Right lobe of liver (tissue), 6 donors: ENCODE measurements at regions not wholly inside any gene's neighbourhood (a gene's known extent, or its start where the extent isn't known, plus 50 kb on each side); places are given as distances from the start of the nearest gene placed in this dataset.
"Not testable (repeated sequence)": the region's sequence is repeated elsewhere in the genome, so short reads cannot be mapped to it uniquely, and the experiment has no call there.

Source experiments
- ATAC-seq, 4 donors: fragments of 200-7000 bp; cut with Tn5 transposase; one replicate each; pipeline ENCODE4 v1.9.1; 2020; ENCODE audit warnings: mild to moderate bottlenecking in 4 of 4, moderate library complexity in 4 of 4
- DNase-seq, 3 donors: peaks; one replicate each; pipeline ENCODE4 v3.0.0-alpha.2; 2020
- H3K27ac ChIP-seq, 3 donors: fragments of 200-600 bp; one replicate each; pipeline ENCODE4 v1.8.0; 2022
- H3K27me3 ChIP-seq, 2 donors: fragments of 200-600 bp; one replicate each; pipeline ENCODE4 v1.8.0; 2022
- H3K36me3 ChIP-seq, 4 donors: fragments of 200-600 bp; sonication (generic) in 1 of 4; one replicate each; pipeline versions ENCODE4 v1.5.1 to v1.8.0; 2017 to 2022; ENCODE audit warnings: control low read depth in 1 of 4
- H3K4me1 ChIP-seq, 4 donors: fragments of 200-600 bp; sonication (generic) in 1 of 4; one replicate each; pipeline versions ENCODE4 v1.5.1 to v1.8.0; 2017 to 2022; ENCODE audit warnings: control low read depth in 1 of 4
- H3K4me3 ChIP-seq, 3 donors: fragments of 200-600 bp; one replicate each; pipeline ENCODE4 v1.8.0; 2022
- H3K9me3 ChIP-seq, 4 donors: fragments of 200-600 bp; sonication (generic) in 1 of 4; one replicate each; pipeline versions ENCODE4 v1.5.1 to v1.8.0; 2017 to 2022; ENCODE audit warnings: control low read depth in 1 of 4
- POLR2A ChIP-seq: fragments of 450-650 bp; IDR thresholded peaks from one replicate; pipeline ENCODE4 v1.6.1; 2017; ENCODE audit warnings: antibody characterized with exemption, mild to moderate bottlenecking
- WGBS: methylation state at CpG from one replicate; pipeline ENCODE4 v1.1.6; 2018; ENCODE audit warnings: low coverage, low lambda C conversion rate; ENCODE audit not compliant: insufficient coverage; ENCODE audit errors: missing lambda C conversion rate; 5-methylcytosine and 5-hydroxymethylcytosine counted together
- intact Hi-C, 2 donors: fragments of 100-400 bp; cut with DNase I; formaldehyde crosslinking; loops; one replicate each; pipeline versions ENCODE4 v1.11.2 to v1.14.1; 2022
- TF ChIP-seq, protein P1 (sequence below), 4 donors: fragments of 200-600 bp in 3 of 4; fragments of 450-650 bp in 1 of 4; IDR thresholded peaks; one replicate each; pipeline versions ENCODE4 v1.5.1 to v1.8.0; 2016 to 2022; ENCODE audit warnings: antibody characterized with exemption in 4 of 4, mild to moderate bottlenecking in 2 of 4
- donor health status: DM: no; HTN: yes; CAD: no.
- donor health status: DM: no; HTN: no; CAD: no.
- donor health status: DM: no; HTN: no; CAD: no.
- donor health status: DM: no; HTN: yes; CAD: no.
- donor health status: DM: no; HTN: yes; CAD: no.

DNA sequence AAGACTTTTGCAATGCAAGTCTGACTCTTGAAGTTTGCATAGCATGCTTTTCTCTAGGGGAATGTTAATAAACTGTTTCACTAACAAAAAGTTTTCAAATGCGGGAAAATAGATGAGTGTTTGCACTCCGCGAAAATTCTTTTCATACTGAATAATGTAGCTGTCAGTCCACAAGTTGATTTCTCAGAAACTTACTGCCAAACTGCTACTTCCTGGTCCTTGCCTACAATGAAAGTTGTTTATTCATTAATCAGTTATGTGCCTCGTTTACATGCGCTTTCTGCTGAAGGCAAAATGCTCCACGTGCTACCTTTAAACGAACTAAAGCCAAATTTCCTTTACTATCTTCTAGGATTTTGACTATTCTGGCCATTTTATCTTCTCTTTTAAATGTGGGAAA is 166.2 kb downstream of the MAGEB17 start:
- ATAC-seq (no peak), DNase-seq (no peak)
- Histone ChIP-seq H3K27me3 (no peaks in the 10 kb centered on the region), H3K4me1 (no peaks in the 10 kb centered on the region), H3K9me3 (no peaks in the 10 kb centered on the region), H3K4me3 (no peak overlapping the region), H3K27ac (no peak overlapping the region), H3K36me3 (no peaks in the 10 kb centered on the region)
- WGBS = 76% methylated on average over 7 of the region's 7 CpGs
- intact Hi-C loops = no loop called here
- TF ChIP-seq, protein P1, sequence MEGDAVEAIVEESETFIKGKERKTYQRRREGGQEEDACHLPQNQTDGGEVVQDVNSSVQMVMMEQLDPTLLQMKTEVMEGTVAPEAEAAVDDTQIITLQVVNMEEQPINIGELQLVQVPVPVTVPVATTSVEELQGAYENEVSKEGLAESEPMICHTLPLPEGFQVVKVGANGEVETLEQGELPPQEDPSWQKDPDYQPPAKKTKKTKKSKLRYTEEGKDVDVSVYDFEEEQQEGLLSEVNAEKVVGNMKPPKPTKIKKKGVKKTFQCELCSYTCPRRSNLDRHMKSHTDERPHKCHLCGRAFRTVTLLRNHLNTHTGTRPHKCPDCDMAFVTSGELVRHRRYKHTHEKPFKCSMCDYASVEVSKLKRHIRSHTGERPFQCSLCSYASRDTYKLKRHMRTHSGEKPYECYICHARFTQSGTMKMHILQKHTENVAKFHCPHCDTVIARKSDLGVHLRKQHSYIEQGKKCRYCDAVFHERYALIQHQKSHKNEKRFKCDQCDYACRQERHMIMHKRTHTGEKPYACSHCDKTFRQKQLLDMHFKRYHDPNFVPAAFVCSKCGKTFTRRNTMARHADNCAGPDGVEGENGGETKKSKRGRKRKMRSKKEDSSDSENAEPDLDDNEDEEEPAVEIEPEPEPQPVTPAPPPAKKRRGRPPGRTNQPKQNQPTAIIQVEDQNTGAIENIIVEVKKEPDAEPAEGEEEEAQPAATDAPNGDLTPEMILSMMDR (IDR thresholded peaks at IDR 0.05) = no peak
- TF ChIP-seq POLR2A = no peak

DNA sequence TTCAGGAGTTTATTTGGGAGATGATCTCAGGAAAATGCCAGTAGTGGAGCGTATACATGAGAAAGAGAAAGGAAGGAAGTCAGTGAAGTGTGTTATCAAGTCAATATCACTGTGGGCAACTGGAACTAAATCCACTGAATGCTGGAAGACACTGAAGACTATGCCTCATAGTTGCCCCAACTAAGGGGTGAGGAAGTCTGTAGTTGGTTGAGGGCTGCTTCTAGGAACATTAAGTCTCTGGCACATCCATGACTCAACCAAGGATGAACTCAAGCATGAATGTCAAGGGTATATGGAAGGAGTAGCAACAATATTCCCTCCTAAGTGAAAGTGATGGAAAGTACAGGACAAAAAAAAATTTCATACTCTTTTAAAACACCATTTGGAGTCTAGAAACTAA is 167.9 kb downstream of the MAGEB17 start:
- Histone ChIP-seq H3K9me3 (no peaks in the 10 kb centered on the region), H3K27ac (no peak overlapping the region), H3K4me3 (no peak overlapping the region), H3K36me3 (no peaks in the 10 kb centered on the region), H3K4me1 (no peaks in the 10 kb centered on the region), H3K27me3 (no peaks in the 10 kb centered on the region)
- WGBS = 67% methylated on average over 1 of the region's 1 CpG
- no peak for DNase-seq
- no peak for TF ChIP-seq POLR2A
- TF ChIP-seq, protein P1 (IDR thresholded peaks at IDR 0.05) = no peak
- ATAC-seq = no peak
- intact Hi-C loops = no loop called here

GRCh38 chrX:16347968-16348670 is 180.8 kb downstream of the MAGEB17 start:
- DNase-seq (no peak), ATAC-seq (no peak)
- intact Hi-C loops = no loop called here
- Histone ChIP-seq H3K9me3 (no peaks in the 10 kb centered on the region), H3K27me3 (no peaks in the 10 kb centered on the region), H3K4me1 (no peaks in the 10 kb centered on the region), H3K27ac (no peak overlapping the region), H3K4me3 (no peak overlapping the region), H3K36me3 (no peaks in the 10 kb centered on the region)
- WGBS = 77% methylated on average over 4 of the region's 4 CpGs
- TF ChIP-seq, protein P1 (IDR thresholded peaks at IDR 0.05) = no peak
- TF ChIP-seq POLR2A = no peak

DNA sequence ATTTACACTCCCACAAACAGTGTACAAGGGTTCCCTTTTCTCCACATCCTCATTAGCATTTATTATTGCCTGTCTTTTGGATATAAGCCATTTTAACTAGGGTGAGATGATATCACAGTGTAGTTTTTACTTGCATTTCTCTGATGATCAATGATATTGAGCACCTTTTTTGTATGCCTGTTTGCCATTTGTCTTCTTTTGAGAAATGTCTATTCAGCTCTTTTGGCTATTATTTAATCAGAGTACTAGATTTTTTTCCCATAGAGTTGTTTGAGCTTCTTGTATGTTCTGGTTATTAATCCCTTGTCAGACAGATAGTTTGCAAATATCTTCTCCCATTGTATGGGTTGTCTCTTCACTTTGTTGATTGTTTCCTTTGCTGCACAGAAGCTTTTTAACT is 190.6 kb downstream of the MAGEB17 start:
- DNase-seq (no peak), ATAC-seq (no peak)
- intact Hi-C loops = no loop called here
- Histone ChIP-seq H3K4me3 (no peak overlapping the region), H3K4me1 (no peaks in the 10 kb centered on the region), H3K27me3 (no peaks in the 10 kb centered on the region), H3K9me3 (no peaks in the 10 kb centered on the region), H3K36me3 (no peaks in the 10 kb centered on the region), H3K27ac (no peak overlapping the region)
- TF ChIP-seq, protein P1 (IDR thresholded peaks at IDR 0.05) = no peak
- TF ChIP-seq POLR2A = no peak

DNA sequence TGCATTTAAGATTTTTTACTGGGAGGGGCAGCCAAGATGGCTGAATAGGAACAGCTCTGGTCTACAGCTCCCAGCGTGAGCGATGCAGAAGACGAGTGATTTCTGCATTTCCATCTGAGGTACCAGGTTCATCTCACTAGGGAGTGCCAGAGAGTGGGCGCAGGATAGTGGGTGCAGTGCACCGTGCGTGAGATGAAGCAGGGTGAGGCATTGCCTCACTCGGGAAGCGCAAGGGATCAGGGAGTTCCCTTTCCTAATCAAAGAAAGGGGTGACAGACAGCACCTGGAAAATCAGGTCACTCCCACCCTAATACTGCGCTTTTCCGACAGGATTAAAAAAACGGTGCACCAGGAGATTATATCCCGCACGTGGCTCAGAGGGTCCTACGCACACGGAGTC is 192.8 kb downstream of the MAGEB17 start:
- WGBS = 59% methylated on average over 4 of the region's 15 CpGs
- ATAC-seq, intact Hi-C loops, H3K27me3 ChIP-seq, H3K4me3 ChIP-seq, H3K36me3 ChIP-seq, H3K9me3 ChIP-seq, DNase-seq, H3K27ac ChIP-seq, H3K4me1 ChIP-seq: not testable (repeated sequence)
